ENCODE measurements at regions not wholly inside any gene's neighbourhood (a gene's known extent, or its start where the extent isn't known, plus 50 kb on each side); places are given as distances from the start of the nearest gene placed in this dataset.

- TF ChIP-seq CTCF (IDR thresholded peaks at IDR 0.05; ENCODE audit: poor library complexity) (no peak), EZH2phosphoT487 (IDR thresholded peaks at IDR 0.05; ENCODE audit: low read depth, severe bottlenecking, unreplicated experiment) (no peak), EZH2 (IDR thresholded peaks at IDR 0.05; ENCODE audit: borderline replicate concordance) (no peak)
Measured at GRCh38 chr3:186483611-186484340, 60.4 kb downstream of the CRYGS start.

Data from hepatocyte (in vitro differentiated cells).